ENCODE measurements at regions not wholly inside any gene's neighbourhood (a gene's known extent, or its start where the extent isn't known, plus 50 kb on each side); places are given as distances from the start of the nearest gene placed in this dataset.

GRCh38 chr4:20192736-20193135 is 59.0 kb upstream of the SLIT2 start:
- TF ChIP-seq REST (IDR thresholded peaks at IDR 0.05; ENCODE audit: insufficient read depth in 1 of 2, low read depth in 2 of 2, low read length in 2 of 2), result no peak
- no peak for TF ChIP-seq POLR2AphosphoS5 (IDR thresholded peaks at IDR 0.05; ENCODE audit: low read depth, low read length)

GRCh38 chr4:20185103-20185502 is 66.6 kb upstream of the SLIT2 start:
- TF ChIP-seq FOXP2 (optimal IDR thresholded peaks at IDR 0.05; ENCODE audit: borderline replicate concordance, extremely low read depth, extremely low read length, insufficient read depth) (no peak), SIN3A (IDR thresholded peaks at IDR 0.05; ENCODE audit: borderline replicate concordance, insufficient read depth, low read length) (no peak), POLR2AphosphoS5 (IDR thresholded peaks at IDR 0.05; ENCODE audit: low read depth, low read length) (no peak), REST (IDR thresholded peaks at IDR 0.05; ENCODE audit: insufficient read depth in 1 of 2, low read depth in 2 of 2, low read length in 2 of 2) (no peak), TAF1 (IDR thresholded peaks at IDR 0.05; ENCODE audit: borderline replicate concordance, insufficient read depth, low read length) (no peak)

- TF ChIP-seq FOXP2 (optimal IDR thresholded peaks at IDR 0.05; ENCODE audit: borderline replicate concordance, extremely low read depth, extremely low read length, insufficient read depth), result no peak
- no peak for TF ChIP-seq SIN3A (IDR thresholded peaks at IDR 0.05; ENCODE audit: borderline replicate concordance, insufficient read depth, low read length)
- no peak for TF ChIP-seq POLR2AphosphoS5 (IDR thresholded peaks at IDR 0.05; ENCODE audit: low read depth, low read length)
- no peak for TF ChIP-seq TAF1 (IDR thresholded peaks at IDR 0.05; ENCODE audit: borderline replicate concordance, insufficient read depth, low read length)
- TF ChIP-seq REST (IDR thresholded peaks at IDR 0.05; ENCODE audit: insufficient read depth in 1 of 2, low read depth in 2 of 2, low read length in 2 of 2), result no peak
These were observed 69.8 kb upstream of the SLIT2 start for GRCh38 chr4:20181926-20182325.

- TF ChIP-seq FOXP2 (optimal IDR thresholded peaks at IDR 0.05; ENCODE audit: borderline replicate concordance, extremely low read depth, extremely low read length, insufficient read depth), result no peak
- no peak for TF ChIP-seq POLR2AphosphoS5 (IDR thresholded peaks at IDR 0.05; ENCODE audit: low read depth, low read length)
- no peak for TF ChIP-seq REST (IDR thresholded peaks at IDR 0.05; ENCODE audit: insufficient read depth in 1 of 2, low read depth in 2 of 2, low read length in 2 of 2)
- TF ChIP-seq SIN3A (IDR thresholded peaks at IDR 0.05; ENCODE audit: borderline replicate concordance, insufficient read depth, low read length), result no peak
- TF ChIP-seq TAF1 (IDR thresholded peaks at IDR 0.05; ENCODE audit: borderline replicate concordance, insufficient read depth, low read length), result no peak
These were observed 71.2 kb upstream of the SLIT2 start for GRCh38 chr4:20180509-20180908.

- TF ChIP-seq POLR2AphosphoS5 (IDR thresholded peaks at IDR 0.05; ENCODE audit: low read depth, low read length) (no peak), TAF1 (IDR thresholded peaks at IDR 0.05; ENCODE audit: borderline replicate concordance, insufficient read depth, low read length) (no peak)
These were observed 72.7 kb upstream of the SLIT2 start for GRCh38 chr4:20178902-20179576.

Measured in PFSK-1 (cell line).